IMR-90 (cell line): ENCODE measurements at regions not wholly inside any gene's neighbourhood (a gene's known extent, or its start where the extent isn't known, plus 50 kb on each side); places are given as distances from the start of the nearest gene placed in this dataset.
A peak's percentile ranks its signal among the peaks of the same experiment; 100 is the strongest.

Source experiments
- BHLHE40 ChIP-seq: fragments of 150-350 bp; IDR thresholded peaks from 2 replicates; pipeline ENCODE4 v1.6.1; 2016; ENCODE audit warnings: mild to moderate bottlenecking, low read depth, low read length
- CEBPB ChIP-seq: IDR thresholded peaks from 2 replicates; pipeline ENCODE4 v1.6.1; 2012; ENCODE audit warnings: low read depth, low read length, improper control_type of control experiment
- FOS ChIP-seq: fragments of 150-350 bp; IDR thresholded peaks from 2 replicates; pipeline ENCODE4 v1.6.1; 2016; ENCODE audit warnings: low read depth, low read length
- MAFK ChIP-seq: IDR thresholded peaks from 2 replicates; pipeline ENCODE4 v1.6.1; 2012; ENCODE audit warnings: low read depth, low read length, improper control_type of control experiment
- MXI1 ChIP-seq: IDR thresholded peaks from 2 replicates; pipeline ENCODE4 v1.6.1; 2012; ENCODE audit warnings: low read depth, mild to moderate bottlenecking, low read length, moderate library complexity, borderline replicate concordance
- NFE2L2 ChIP-seq: fragments of 150-350 bp; IDR thresholded peaks from 2 replicates; pipeline ENCODE4 v1.6.1; 2016; ENCODE audit warnings: low read depth, mild to moderate bottlenecking, low read length
- POLR2A ChIP-seq: IDR thresholded peaks from 2 replicates; pipeline ENCODE4 v1.6.1; 2012; ENCODE audit warnings: mild to moderate bottlenecking, low read depth, low read length
- RAD21 ChIP-seq: IDR thresholded peaks from 2 replicates; pipeline ENCODE4 v1.6.1; 2012; ENCODE audit warnings: low read length, improper control_type of control experiment
- RCOR1 ChIP-seq: IDR thresholded peaks from 2 replicates; pipeline ENCODE4 v1.6.1; 2012; ENCODE audit warnings: mild to moderate bottlenecking, low read length, improper control_type of control experiment; ENCODE audit not compliant: insufficient replicate concordance
- TF ChIP-seq, protein P1 (sequence below): conservative IDR thresholded peaks from 2 replicates; pipeline ENCODE4 v1.5.1; 2012; ENCODE audit warnings: mild to moderate bottlenecking, low read depth, low read length, improper control_type of control experiment

DNA sequence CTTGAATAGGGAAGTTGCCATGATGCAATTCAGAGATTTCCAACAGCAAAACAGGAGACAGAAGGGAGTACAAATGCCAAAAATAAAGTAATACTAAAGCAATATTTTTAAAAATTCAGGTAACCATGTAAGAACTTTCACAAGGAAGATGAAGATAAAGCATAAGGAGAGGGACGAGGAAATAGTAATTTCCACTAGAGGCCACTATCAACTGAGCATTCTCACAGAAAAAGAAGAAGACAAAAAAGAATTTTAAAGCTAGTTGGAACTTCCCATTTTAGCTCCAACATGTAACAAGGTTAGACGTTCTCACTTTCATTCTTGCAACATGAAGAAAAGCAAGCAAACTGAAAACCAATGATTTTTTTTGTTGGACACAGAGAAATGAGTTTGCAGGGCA is 779.9 kb upstream of the CDH6 start:
- TF ChIP-seq, protein P1, sequence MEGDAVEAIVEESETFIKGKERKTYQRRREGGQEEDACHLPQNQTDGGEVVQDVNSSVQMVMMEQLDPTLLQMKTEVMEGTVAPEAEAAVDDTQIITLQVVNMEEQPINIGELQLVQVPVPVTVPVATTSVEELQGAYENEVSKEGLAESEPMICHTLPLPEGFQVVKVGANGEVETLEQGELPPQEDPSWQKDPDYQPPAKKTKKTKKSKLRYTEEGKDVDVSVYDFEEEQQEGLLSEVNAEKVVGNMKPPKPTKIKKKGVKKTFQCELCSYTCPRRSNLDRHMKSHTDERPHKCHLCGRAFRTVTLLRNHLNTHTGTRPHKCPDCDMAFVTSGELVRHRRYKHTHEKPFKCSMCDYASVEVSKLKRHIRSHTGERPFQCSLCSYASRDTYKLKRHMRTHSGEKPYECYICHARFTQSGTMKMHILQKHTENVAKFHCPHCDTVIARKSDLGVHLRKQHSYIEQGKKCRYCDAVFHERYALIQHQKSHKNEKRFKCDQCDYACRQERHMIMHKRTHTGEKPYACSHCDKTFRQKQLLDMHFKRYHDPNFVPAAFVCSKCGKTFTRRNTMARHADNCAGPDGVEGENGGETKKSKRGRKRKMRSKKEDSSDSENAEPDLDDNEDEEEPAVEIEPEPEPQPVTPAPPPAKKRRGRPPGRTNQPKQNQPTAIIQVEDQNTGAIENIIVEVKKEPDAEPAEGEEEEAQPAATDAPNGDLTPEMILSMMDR, result peak; percentile 27; the same call in 1 of the 2 replicates
- TF ChIP-seq POLR2A (no peak), RAD21 (no peak; the same call in 1 of the 2 replicates), RCOR1 (no peak), MAFK (no peak), MXI1 (no peak), FOS (no peak), CEBPB (no peak), BHLHE40 (no peak), NFE2L2 (no peak)
